H9 (cell line): ENCODE measurements at regions not wholly inside any gene's neighbourhood (a gene's known extent, or its start where the extent isn't known, plus 50 kb on each side); places are given as distances from the start of the nearest gene placed in this dataset.
A peak's percentile ranks its signal among the peaks of the same experiment; 100 is the strongest.

Experiments used
- DNase-seq: peaks from one replicate; pipeline ENCODE4 v3.0.0-alpha.2; 2017
- H2AFZ ChIP-seq: one replicate; pipeline ENCODE4 v1.6.1; 2013; ENCODE audit warnings: mild to moderate bottlenecking, low read length, control low read depth, moderate library complexity
- H2AK5ac ChIP-seq: 2 replicates; pipeline ENCODE4 v1.6.1; 2013; ENCODE audit warnings: low read length, control low read depth, mixed read lengths; ENCODE audit not compliant: insufficient read length
- H2BK120ac ChIP-seq: one replicate; pipeline ENCODE4 v1.6.1; 2013; ENCODE audit warnings: low read depth, mild to moderate bottlenecking, low read length, control low read depth, inconsistent platforms; ENCODE audit not compliant: poor library complexity, severe bottlenecking
- H2BK12ac ChIP-seq: 2 replicates; pipeline ENCODE4 v1.6.1; 2013; ENCODE audit warnings: low read length, control low read depth, mixed read lengths, low read depth; ENCODE audit not compliant: insufficient read length
- H2BK15ac ChIP-seq: 2 replicates; pipeline ENCODE4 v1.6.1; 2013; ENCODE audit warnings: low read depth, low read length, control low read depth
- H2BK20ac ChIP-seq: one replicate; pipeline ENCODE4 v1.6.1; 2013; ENCODE audit warnings: low read depth, mild to moderate bottlenecking, low read length, control low read depth, inconsistent platforms; ENCODE audit not compliant: poor library complexity, severe bottlenecking
- H2BK5ac ChIP-seq: 2 replicates; pipeline ENCODE4 v1.6.1; 2013; ENCODE audit warnings: low read length, control low read depth, mixed read lengths; ENCODE audit not compliant: insufficient read length
- H3K14ac ChIP-seq: 2 replicates; pipeline ENCODE4 v1.6.1; 2013; ENCODE audit warnings: low read length, control low read depth; ENCODE audit not compliant: insufficient read depth
- H3K18ac ChIP-seq: 2 replicates; pipeline ENCODE4 v1.6.1; 2013; ENCODE audit warnings: low read depth, mild to moderate bottlenecking, mixed read lengths, low read length, control low read depth; ENCODE audit not compliant: insufficient read length
- H3K23ac ChIP-seq: 2 replicates; pipeline ENCODE4 v1.6.1; 2013; ENCODE audit warnings: low read length, control low read depth, mixed read lengths, low read depth; ENCODE audit not compliant: insufficient read length
- H3K23me2 ChIP-seq: 2 replicates; pipeline ENCODE4 v1.6.1; 2013; ENCODE audit warnings: low read depth, mild to moderate bottlenecking, mixed read lengths, low read length, control low read depth; ENCODE audit not compliant: insufficient read length, poor library complexity, severe bottlenecking
- H3K27ac ChIP-seq: 2 replicates; pipeline ENCODE4 v1.5.1; 2013; ENCODE audit warnings: low read length, control low read depth, mixed read lengths, low read depth; ENCODE audit not compliant: insufficient read length
- H3K27me3 ChIP-seq: 2 replicates; pipeline ENCODE4 v1.6.1; 2013; ENCODE audit warnings: low read length, control low read depth, inconsistent platforms; ENCODE audit not compliant: insufficient read depth
- H3K4ac ChIP-seq: 2 replicates; pipeline ENCODE4 v1.6.1; 2013; ENCODE audit warnings: low read depth, mild to moderate bottlenecking, control low read depth, inconsistent platforms, low read length, moderate library complexity
- H3K4me1 ChIP-seq: 2 replicates; pipeline ENCODE4 v1.6.1; 2013; ENCODE audit warnings: low read length, control low read depth, inconsistent platforms; ENCODE audit not compliant: insufficient read depth
- H3K4me2 ChIP-seq: 2 replicates; pipeline ENCODE4 v1.6.1; 2013; ENCODE audit warnings: low read length, control low read depth, mixed read lengths; ENCODE audit not compliant: insufficient read length, insufficient read depth
- H3K56ac ChIP-seq: 2 replicates; pipeline ENCODE4 v1.6.1; 2013; ENCODE audit warnings: low read depth, mild to moderate bottlenecking, mixed read lengths, low read length, control low read depth; ENCODE audit not compliant: insufficient read length
- H3K79me1 ChIP-seq: 2 replicates; pipeline ENCODE4 v1.6.1; 2013; ENCODE audit warnings: low read depth, mild to moderate bottlenecking, moderate library complexity, low read length, control low read depth, inconsistent platforms; ENCODE audit not compliant: insufficient read depth, poor library complexity, severe bottlenecking
- H3K79me2 ChIP-seq: 2 replicates; pipeline ENCODE4 v1.6.1; 2013; ENCODE audit warnings: low read length, control low read depth, inconsistent platforms; ENCODE audit not compliant: insufficient read depth
- H3K9ac ChIP-seq: 2 replicates; pipeline ENCODE4 v1.6.1; 2013; ENCODE audit warnings: low read length, control low read depth, mixed read lengths; ENCODE audit not compliant: insufficient read length; ENCODE audit errors: extremely low read depth
- H3K9me3 ChIP-seq: one replicate; pipeline ENCODE4 v1.6.1; 2013; ENCODE audit warnings: low read depth, low read length, inconsistent platforms; ENCODE audit not compliant: control insufficient read depth
- H3T11ph ChIP-seq: one replicate; pipeline ENCODE4 v1.6.1; 2013; ENCODE audit warnings: mild to moderate bottlenecking, low read length, control low read depth, inconsistent platforms
- H4K20me1 ChIP-seq: one replicate; pipeline ENCODE4 v1.6.1; 2013; ENCODE audit not compliant: control insufficient read depth, insufficient read length, insufficient read depth
- H4K5ac ChIP-seq: 2 replicates; pipeline ENCODE4 v1.6.1; 2013; ENCODE audit warnings: low read depth, mild to moderate bottlenecking, mixed read lengths, low read length, control low read depth; ENCODE audit not compliant: insufficient read length
- H4K8ac ChIP-seq: replicated peaks from 2 replicates; pipeline ENCODE4 v1.6.1; 2013; ENCODE audit warnings: low read length, control low read depth, mixed read lengths, low read depth; ENCODE audit not compliant: insufficient read length
- H4K91ac ChIP-seq: 2 replicates; pipeline ENCODE4 v1.6.1; 2013; ENCODE audit warnings: low read depth, mild to moderate bottlenecking, moderate library complexity, mixed read lengths, low read length, control low read depth; ENCODE audit not compliant: insufficient read length
- H3K27ac Mint-ChIP-seq, 3 experiments: 2 replicates in 2 of 3; 3 replicates in 1 of 3; pipeline ENCODE4 v1.8.0; 2020 to 2021; ENCODE audit warnings: mixed read lengths in 3 of 3, mild to moderate bottlenecking in 1 of 3, moderate library complexity in 1 of 3
- H3K27me3 Mint-ChIP-seq: 2 replicates; pipeline ENCODE4 v1.8.0; 2021; ENCODE audit warnings: low read depth, mild to moderate bottlenecking, moderate library complexity, mixed read lengths
- H3K36me3 Mint-ChIP-seq, 3 experiments: 2 replicates in 2 of 3; 3 replicates in 1 of 3; pipeline ENCODE4 v1.8.0; 2020 to 2021; ENCODE audit warnings: low read depth in 3 of 3, mixed read lengths in 3 of 3; ENCODE audit not compliant: insufficient read depth in 1 of 3
- H3K4me1 Mint-ChIP-seq, 2 experiments: 2 replicates each; pipeline ENCODE4 v1.8.0; 2020; ENCODE audit warnings: mixed read lengths in 2 of 2
- H3K4me3 Mint-ChIP-seq, 2 experiments: 2 replicates in 1 of 2; 3 replicates in 1 of 2; pipeline ENCODE4 v1.8.0; 2020 to 2021; ENCODE audit warnings: mild to moderate bottlenecking in 2 of 2, mixed read lengths in 2 of 2, moderate library complexity in 1 of 2
- H3K9me3 Mint-ChIP-seq, 2 experiments: 2 replicates in 1 of 2; 3 replicates in 1 of 2; pipeline ENCODE4 v1.8.0; 2020; ENCODE audit warnings: mild to moderate bottlenecking in 2 of 2, mixed read lengths in 2 of 2, moderate library complexity in 1 of 2
- WGBS: extraction: QIAGEN DNeasy Blood & Tissue Kit; methylation state at CpG from one replicate; pipeline ENCODE4 v1.1.7; 2013; ENCODE audit warnings: missing lambda C conversion rate, low lambda C conversion rate, mixed read lengths; ENCODE audit not compliant: insufficient read length; ENCODE audit errors: extremely low coverage; 5-methylcytosine and 5-hydroxymethylcytosine counted together
- TF ChIP-seq, protein P1 (sequence below): fragments of 200-600 bp; sonication (generic); conservative IDR thresholded peaks from 3 replicates; pipeline ENCODE4 v1.8.0; 2021; ENCODE audit warnings: antibody characterized with exemption, mild to moderate bottlenecking

DNA sequence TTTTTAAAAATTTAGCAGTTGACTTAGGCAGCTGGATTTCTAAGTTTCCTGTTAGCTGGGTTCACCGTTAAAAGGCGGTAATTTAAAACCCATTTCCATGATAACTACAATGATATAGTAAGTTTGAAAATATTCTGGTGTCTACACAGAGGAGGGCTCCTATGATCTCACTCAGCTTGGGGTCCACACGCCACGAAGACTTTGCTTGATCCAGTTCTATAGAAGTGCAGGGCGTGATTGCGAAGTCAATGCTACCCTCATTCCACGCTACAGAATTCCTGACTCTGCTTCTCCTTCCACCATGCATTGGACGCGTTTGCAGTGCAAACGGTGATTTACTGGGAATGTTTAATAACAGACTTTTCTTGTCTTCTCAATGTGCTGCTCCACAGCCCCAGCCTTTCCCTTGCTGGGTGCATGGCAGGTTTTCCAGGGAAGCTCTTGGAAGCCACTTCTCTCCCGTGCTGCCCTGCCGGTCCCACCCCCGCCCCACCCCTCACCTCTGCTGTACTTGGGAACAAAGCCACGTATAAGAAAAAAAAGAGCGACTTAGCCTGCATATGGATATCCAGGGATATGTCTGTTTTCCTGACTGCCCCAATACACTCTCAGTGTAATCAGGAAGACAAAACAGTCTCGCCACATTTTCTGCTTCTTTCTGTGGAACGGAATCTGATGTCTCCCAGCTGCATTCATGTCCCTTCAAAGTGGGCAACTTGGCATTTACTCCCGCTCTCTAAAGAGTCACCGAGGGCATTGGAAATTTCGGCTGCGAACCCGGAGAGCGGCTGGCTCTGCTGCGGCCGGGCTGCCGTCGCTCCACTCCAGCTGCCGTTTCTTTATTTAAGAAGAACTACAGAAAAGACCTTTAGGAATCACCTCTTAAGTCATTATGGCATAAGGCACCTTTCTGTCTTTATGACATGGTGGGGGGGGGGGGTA lies 434.4 kb upstream of the MGMT start:
- no peak overlapping the region for H3K4me3 Mint-ChIP-seq
- no CpG with 5 or more reads among the region's 28 CpGs for WGBS
- TF ChIP-seq, protein P1, sequence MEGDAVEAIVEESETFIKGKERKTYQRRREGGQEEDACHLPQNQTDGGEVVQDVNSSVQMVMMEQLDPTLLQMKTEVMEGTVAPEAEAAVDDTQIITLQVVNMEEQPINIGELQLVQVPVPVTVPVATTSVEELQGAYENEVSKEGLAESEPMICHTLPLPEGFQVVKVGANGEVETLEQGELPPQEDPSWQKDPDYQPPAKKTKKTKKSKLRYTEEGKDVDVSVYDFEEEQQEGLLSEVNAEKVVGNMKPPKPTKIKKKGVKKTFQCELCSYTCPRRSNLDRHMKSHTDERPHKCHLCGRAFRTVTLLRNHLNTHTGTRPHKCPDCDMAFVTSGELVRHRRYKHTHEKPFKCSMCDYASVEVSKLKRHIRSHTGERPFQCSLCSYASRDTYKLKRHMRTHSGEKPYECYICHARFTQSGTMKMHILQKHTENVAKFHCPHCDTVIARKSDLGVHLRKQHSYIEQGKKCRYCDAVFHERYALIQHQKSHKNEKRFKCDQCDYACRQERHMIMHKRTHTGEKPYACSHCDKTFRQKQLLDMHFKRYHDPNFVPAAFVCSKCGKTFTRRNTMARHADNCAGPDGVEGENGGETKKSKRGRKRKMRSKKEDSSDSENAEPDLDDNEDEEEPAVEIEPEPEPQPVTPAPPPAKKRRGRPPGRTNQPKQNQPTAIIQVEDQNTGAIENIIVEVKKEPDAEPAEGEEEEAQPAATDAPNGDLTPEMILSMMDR = no peak
- peak overlapping the region in 1 of 3 experiments; percentile 90; a peak in 2 of 7 replicates for H3K27ac Mint-ChIP-seq
- H4K5ac ChIP-seq = no peak overlapping the region
- H3K79me1 ChIP-seq = no peaks in the 10 kb centered on the region
- H3K23ac ChIP-seq = no peak overlapping the region
- H4K8ac ChIP-seq = no peak overlapping the region
- H3K4ac ChIP-seq = no peak overlapping the region
- no peaks in the 10 kb centered on the region for H3K9me3 Mint-ChIP-seq
- H3T11ph ChIP-seq = no peak overlapping the region
- no peaks in the 10 kb centered on the region for H3K9me3 ChIP-seq
- no peak overlapping the region for H2BK15ac ChIP-seq
- H3K14ac ChIP-seq = no peak overlapping the region
- no peaks in the 10 kb centered on the region for H3K23me2 ChIP-seq
- no peak overlapping the region for H3K18ac ChIP-seq
- H3K4me2 ChIP-seq = no peak overlapping the region
- H3K27me3 Mint-ChIP-seq = no peaks in the 10 kb centered on the region; the same call in 1 of the 2 replicates
- H2BK12ac ChIP-seq = no peak overlapping the region
- no peak overlapping the region for H3K27ac ChIP-seq
- no peak overlapping the region for H4K91ac ChIP-seq
- no peaks in the 10 kb centered on the region for H3K27me3 ChIP-seq
- no peaks in the 10 kb centered on the region for H4K20me1 ChIP-seq
- H2BK120ac ChIP-seq = no peak overlapping the region
- peaks cover 4% of the 10 kb centered on the region; the same call in 1 of the 2 replicates for H3K4me1 ChIP-seq
- no peak overlapping the region for H2BK20ac ChIP-seq
- no peak overlapping the region for H2AFZ ChIP-seq
- H3K36me3 Mint-ChIP-seq = no peaks in the 10 kb centered on the region
- H2BK5ac ChIP-seq = no peak overlapping the region
- H3K9ac ChIP-seq = no peak overlapping the region
- DNase-seq = no peak
- no peak overlapping the region for H2AK5ac ChIP-seq
- H3K4me1 Mint-ChIP-seq = peaks cover 27 to 28% of the 10 kb centered on the region in 2 experiments
- no peaks in the 10 kb centered on the region for H3K79me2 ChIP-seq
- no peak overlapping the region for H3K56ac ChIP-seq
